Stimulated activated CD8-positive, alpha-beta memory T cell treated with anti-CD3 and anti-CD28 coated beads, Interleukin-7, amount 100 ng/mL, for 4 hours (primary cell): ENCODE measurements at regions not wholly inside any gene's neighbourhood (a gene's known extent, or its start where the extent isn't known, plus 50 kb on each side); places are given as distances from the start of the nearest gene placed in this dataset.
"Not testable (repeated sequence)": the region's sequence is repeated elsewhere in the genome, so short reads cannot be mapped to it uniquely, and the experiment has no call there.

ENCODE experiments used
- DNase-seq, 2 donors: peaks; one replicate each; pipeline ENCODE4 v3.0.0-alpha.2; 2020; ENCODE audit warnings: low read depth in 2 of 2

DNA sequence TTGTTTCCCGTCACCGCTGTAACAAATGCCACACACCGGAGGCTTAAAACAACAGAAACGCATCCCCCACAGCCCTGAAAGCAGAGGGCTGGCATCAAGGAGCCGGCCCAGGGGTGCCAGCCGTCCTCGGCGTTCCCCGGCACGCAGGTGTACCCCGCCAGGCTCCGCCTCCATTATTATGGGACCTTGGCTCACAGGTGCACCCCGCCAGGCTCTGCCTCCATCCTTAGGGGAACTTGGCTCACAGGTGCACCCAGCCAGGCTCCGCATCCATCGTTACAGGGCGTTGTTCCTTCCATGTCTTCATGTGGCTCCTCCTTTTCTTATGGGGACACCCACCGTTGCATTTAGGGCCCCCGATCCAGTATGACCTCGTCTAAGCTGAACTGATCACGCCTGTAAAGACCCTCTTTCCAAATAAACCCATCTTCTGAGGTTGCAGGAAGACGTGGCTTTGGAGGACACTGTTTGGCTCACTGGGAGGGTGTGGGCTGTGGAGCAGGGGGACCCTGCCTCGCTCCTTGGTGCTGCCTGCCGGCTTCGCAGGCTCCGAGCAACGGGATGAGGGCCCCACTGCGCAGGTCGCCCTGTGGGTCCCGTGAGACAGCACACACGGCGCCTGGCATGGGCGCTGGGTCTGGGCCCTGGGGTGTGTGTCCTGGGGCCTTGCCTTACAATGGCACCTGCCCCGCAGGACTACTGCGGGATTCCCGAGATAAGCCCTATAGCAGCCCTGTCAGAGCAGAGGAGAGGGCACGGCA lies 154.9 kb upstream of the ZNF469 start:
- not testable (repeated sequence) for DNase-seq

DNA sequence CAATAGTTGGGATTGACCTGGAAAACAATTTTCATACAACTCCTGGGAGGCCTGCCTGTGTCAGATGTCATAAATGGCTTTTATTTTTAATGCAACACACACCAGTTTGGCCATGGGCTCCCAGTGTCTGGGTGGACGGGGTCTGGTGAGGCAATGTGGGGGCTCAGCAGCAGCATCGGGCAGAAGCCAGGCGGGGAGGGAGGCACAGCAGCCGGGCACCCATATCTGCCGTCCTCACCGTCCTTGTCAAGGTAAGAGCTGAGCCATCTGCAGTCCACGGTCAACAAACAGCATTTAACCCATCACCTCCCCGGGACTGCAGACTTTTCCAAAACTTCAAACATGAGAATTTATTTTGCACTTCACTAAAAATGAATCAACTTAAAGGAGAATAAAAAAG lies 154.0 kb upstream of the ZNF469 start:
- not testable (repeated sequence) for DNase-seq

DNA sequence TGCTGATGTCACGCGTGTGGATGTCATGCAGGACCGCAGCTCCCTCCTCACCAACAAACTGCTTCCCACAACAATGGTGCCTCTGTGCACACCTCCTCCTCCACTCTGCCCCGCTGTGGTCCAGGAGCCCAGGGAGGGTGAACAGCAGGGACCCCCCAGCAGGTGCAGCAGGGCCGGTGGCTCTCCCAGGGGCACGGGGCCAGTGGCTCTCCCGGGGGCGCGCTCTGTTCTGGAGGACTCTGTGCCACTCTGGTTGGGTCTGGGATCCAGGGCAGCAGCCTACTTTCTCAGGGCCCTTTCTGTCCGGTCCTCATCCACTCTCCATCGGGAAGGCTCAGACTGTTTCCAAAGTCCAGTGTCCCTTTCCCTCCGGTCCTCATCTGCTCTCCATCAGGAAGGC lies 153.0 kb upstream of the ZNF469 start:
- DNase-seq: not testable (repeated sequence)

DNA sequence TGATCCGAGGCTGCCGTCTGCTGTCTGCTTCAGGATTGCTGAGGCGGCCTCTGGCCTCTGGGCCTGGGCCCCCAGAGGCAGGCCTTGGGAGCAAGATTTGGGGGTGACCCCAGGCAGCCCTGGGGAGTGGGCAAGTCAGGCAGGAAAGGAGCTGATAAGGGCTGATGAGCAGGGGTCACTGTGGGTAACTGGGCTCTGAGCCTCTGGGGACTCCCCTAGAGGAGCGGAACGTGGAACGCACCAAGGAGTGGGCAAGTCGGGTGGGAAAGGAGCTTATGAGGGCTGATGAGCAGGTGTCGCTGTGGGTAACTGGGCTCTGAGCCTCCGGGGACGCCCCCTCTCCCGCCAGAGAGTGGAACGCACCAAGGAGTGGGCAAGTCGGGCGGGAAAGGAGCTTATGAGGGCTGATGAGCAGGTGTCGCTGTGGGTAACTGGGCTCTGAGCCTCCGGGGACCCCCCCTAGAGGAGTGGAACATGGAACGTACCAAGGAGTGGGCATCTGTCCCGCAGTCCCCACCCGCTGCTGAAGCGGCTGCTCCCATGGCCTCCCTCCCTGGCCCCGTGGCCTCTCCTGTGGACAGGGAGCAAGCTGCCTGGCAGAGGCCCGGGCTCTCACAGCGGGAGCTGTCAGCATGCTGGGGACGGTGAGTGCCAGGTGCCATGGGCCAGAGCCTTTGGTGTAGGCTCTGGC lies 152.3 kb upstream of the ZNF469 start:
- DNase-seq: not testable (repeated sequence)

DNA sequence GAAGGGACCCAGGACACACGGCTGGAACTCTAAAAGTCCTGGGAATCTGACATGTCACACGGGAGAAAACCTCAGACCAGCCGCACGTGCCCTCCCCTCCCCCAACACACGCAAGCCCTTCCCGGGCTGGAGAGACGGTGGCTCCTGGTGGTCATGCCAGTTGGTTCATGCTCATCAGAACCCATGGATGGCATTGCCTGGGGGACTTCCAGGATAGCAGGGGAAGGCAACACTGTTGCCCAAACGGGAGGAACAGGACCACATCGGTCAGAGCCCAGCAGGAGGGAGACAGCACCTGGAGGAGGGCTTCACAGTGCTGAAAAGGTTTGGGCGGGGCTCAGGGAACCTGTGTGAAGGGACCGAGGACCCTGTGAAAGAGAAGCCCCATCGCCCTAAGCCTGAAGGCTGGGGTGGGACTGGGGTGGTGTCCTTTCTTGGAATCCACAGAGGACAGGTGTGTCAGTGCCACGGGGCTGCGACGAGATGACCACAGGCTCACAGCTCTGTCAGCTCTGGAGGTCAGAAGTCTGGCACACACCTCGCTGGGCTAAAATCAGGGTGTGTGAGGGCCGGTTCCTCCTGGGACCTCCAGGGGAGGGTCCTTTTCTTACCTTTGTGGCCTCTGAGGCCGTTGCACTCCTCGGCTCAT lies 151.7 kb upstream of the ZNF469 start:
- DNase-seq: not testable (repeated sequence)

DNA sequence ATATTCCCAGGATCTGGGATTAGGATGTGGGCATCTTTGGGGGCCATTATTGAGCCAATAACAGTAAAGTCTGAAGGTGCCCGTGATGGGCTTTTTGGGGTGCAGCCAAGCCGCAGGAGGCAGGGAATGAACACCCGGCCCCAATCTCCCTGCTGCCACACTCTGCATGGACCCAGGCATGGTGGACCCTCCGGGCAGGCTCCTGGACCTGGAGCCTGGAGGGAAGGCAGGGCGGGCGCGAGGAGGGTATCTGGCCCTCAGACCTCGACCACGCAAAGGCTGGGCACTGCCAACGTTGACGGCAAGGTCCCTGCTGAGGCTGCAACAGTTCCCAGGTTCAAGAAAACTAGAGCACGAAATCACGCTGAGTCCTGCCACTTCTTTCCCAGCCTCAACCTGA lies 150.9 kb upstream of the ZNF469 start:
- DNase-seq: not testable (repeated sequence)

DNA sequence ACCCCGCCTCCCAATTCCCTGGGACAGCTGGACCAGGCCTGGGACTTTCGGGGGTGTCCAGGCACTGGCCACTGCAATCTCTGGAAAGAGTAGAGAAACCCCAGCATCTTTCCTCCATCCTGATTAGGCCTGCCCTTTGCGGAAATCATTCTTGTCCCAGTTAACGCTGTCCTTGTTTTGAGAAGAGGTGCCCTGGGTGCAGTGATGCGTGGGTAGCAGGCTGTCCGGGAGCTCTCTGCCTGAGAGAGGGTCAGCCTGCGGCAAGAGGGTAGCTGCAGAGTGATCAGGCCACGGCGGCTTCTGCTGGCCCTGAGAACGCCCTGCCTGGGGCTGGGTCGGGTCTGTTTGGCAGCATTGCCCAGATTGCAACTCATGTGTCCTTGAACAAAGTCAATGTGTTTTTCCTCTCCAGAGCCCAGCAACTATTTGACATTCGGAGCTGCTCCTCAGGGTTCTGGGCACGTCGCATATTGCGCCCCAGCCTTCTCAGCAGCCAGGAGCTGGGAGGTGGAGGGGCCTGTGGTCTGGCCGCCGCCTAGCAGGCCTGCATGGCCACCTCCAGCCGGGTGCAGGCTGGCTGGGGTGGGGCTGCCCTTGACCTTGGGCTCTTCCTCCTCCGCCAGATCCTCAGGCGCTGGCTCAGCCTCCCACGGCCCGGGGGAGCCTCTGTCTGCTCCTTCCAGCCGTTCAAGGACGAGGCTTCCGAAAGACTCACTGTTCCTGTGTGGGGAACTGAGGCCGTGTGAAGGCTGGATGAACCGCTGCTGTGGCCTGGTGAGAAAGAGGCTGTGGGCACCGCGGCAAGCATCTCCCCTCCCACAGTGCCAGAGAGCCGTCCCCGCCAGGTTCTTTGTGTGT lies 150.1 kb upstream of the ZNF469 start:
- not testable (repeated sequence) for DNase-seq

DNA sequence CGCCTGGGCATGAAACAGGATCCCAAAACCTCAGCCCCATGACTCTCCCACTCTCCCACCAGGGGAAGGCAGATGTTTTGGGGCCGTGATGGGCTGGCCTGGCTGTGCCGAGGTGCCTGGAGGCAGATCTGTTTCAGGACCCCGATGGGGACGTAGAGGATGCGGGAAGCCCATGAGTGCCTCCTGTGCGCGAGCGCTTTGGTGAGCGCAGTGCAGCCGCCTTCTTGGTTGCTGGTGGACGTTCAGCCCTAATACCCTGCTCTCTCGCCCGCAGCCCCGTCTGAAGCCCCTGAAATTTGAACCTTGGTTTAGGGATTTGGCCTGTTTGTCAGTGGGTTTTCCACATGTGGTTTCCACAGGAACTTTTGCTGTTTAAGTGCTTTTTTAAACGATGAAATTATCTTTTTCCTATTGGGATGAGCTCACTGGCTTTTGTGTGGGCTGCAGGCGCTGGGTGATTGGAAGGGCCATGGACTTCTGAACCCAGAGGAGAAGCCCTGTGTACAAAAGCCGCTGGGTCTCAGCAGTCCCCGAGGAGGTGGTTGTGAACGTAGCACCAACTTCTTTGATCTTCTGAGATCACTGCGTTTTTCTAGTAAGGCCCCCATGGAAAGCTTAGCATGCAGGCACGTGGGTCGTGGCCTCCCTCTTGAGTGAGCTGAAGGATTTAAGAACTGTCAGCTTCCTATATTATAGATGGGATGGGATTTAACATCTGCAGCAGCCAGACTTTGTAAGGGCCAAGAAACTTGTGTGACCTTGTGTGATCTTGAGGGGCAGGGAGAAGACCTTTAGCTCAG lies 148.9 kb upstream of the ZNF469 start:
- not testable (repeated sequence) for DNase-seq

DNA sequence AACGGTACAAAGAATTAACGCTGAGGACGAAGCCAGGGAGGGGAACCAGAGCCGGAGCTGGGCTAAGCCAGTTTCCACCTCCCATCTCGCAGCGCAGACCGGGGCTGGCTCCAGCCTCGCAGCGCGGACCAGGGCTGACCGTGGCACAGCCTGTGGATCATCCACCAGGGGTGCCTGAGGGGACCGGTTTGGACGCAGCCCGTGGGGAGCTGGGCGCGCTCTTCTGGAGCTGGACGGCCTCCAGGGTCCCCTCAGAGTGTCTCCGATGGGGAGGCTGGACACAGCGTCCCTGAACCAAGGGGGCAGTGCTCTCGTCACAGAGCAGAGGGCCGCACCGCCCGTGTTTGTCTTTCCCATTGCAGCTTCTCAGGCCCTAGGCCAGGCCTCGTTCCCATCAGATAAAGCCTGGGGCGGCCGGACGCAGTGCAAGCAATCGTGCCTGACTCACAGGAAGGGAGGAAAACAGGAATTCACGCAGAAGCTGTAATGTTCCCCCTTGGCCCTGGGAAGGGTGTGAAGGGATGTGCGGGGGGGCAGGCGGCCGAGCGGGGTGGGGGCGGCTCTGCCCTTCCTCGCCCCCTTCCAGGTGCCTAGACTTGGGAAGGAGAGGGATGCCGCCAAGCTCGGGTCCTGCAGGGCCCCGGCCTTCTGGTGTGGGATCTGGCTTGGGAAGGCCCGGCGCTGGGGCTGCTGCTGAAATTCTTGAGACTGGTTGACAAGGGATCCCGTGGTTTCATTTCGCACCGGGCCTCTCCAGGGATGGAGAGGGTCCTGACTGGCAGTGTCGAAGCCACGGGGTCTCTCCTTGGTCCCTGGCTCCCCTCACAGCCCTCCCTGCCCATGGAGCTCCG lies 148.1 kb upstream of the ZNF469 start:
- DNase-seq: not testable (repeated sequence)

DNA sequence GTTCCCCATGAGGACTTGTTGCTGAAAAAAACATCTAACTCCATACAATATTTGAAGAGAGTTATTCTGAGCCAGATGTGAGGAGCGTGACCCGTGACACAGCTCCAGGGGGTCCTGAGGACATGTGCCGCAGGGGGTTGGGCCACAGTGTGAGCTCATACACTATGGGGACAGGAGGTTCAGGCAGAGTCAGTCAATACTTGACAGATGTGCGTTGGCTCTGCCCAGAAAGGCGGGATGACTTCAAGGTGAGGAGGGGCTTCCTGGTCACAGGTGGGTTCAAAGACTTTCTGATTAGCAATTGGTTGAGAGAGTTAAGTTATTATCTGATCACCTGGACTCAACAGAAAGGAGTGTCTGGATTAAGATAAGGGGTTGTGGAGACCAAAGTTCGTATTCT lies 147.1 kb upstream of the ZNF469 start:
- not testable (repeated sequence) for DNase-seq

DNA sequence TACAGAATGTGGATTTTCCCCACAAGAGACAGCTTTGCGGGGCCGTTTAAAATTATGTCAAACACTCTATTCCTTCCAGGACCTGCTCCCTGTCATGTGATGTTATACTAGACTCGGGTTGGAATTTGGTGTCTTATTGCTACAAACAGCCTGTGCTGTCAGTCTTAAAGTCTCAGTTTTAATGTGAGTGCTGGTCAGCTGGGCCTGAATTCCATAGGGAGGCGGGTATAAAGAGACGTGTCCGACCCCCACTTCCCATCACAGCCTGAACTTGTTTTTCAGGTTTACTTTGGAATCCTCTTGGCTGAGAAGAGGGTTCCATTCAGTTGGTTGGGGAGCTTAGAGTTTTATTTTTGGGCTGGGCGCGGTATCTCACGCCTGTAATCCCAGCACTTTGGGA lies 146.5 kb upstream of the ZNF469 start:
- not testable (repeated sequence) for DNase-seq

DNA sequence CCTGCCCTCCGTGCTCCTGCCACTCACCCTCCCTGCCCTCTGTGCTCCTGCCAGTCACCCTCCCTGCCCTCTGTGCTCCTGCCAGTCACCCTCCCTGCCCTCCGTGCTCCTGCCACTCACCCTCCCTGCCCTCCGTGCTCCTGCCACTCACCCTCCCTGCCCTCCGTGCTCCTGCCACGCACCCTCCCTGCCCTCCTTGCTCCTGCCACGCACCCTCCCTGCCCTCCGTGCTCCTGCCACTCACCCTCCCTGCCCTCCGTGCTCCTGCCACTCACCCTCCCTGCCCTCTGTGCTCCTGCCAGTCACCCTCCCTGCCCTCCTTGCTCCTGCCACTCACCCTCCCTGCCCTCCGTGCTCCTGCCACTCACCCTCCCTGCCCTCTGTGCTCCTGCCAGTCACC lies 145.4 kb upstream of the ZNF469 start:
- not testable (repeated sequence) for DNase-seq

DNA sequence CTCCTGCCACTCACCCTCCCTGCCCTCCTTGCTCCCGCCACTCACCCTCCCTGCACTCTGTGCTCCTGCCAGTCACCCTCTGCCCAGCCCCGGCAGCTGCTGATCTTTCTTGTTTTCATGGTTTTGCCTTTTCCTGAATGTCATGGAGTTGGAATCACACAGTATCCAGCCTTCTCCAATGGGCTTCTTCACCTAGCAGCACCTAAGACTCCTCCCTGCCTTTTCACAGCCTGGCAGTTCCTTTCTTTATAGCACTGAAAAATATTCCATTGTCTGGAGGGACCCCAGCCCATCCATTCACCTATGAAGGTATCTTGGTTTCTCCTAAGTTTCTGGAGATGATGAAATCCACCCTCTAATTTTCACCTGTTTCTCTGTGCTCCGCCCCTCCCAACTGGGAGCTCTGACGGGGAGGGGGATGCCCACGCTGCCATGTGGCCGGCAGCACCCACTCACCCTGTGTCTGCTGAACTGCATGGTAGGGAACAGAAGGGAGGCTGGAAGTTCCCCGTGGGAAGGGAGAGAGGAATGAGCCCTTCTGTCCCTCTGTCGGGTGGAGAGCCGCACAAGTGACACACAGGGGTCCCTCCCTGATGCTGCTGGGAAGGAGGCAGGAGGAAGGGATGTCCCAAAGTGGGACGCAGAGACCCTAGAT lies 144.9 kb upstream of the ZNF469 start:
- DNase-seq: not testable (repeated sequence)

DNA sequence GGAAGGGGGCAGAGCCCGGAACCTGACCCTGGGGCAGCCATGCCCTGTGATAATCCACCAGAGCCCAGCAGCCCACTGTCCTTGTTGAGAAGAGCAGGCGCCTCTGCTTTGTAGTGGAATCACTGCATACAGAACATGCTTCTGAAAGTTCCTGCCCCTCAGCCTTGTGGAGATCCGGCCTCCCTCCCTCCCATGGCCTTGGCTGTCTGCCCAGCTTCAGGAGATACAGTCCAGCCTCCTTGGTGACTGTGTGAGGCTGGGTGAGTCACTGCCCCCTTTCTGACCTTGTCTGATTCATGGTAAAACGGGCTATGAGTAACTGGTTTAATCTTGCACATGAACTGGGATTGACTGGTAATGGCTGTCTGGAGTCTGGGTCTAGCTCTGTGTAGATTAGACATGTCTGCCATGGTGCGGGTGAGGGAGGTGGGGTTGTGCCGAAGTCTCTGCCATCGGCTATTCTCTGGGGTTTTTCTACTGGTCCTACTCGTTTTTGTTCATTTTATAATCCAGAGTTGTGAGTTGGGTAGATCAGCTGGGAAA lies 144.0 kb upstream of the ZNF469 start:
- DNase-seq: peak in 1 of 2 donors; percentile 3

DNA sequence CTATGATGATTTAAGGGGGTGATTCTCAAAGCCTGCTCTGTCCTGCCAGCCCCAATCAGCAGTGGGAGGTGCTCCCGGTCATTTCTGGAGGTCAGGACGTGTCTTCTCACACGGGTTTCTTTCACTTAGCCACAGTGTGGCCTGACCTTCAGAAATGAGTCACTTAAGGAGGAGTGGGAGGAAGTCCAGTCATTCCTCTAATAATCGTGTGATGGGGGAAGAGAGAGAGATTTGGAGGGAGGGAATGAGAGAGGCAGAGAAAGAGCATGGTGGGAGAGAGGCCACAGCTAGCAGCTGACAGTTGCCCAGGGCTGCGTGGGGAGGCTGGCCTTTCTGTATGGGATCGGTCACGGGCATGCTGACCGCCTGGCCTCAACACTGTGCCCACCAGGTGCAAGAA lies 142.6 kb upstream of the ZNF469 start:
- not testable (repeated sequence) for DNase-seq

DNA sequence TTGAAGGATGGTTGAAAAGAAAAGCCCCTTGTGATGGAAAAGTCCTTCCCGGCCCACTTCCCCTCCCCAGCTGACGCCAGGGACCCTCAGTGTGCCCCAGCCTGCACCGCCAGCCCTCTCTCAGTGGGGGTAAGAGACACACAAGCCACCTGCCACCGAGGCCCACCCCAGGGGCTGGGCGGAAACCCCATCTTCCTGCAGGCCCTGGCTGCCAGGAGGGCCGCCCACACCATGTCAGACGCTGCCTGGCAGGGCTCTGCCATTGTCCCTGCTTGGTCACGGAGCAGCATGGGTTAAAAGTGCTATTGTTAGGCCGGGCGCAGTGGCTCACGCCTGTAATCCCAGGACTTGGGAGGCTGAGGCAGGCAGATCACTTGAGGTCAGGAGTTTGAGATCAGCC lies 142.0 kb upstream of the ZNF469 start:
- DNase-seq: not testable (repeated sequence)

DNA sequence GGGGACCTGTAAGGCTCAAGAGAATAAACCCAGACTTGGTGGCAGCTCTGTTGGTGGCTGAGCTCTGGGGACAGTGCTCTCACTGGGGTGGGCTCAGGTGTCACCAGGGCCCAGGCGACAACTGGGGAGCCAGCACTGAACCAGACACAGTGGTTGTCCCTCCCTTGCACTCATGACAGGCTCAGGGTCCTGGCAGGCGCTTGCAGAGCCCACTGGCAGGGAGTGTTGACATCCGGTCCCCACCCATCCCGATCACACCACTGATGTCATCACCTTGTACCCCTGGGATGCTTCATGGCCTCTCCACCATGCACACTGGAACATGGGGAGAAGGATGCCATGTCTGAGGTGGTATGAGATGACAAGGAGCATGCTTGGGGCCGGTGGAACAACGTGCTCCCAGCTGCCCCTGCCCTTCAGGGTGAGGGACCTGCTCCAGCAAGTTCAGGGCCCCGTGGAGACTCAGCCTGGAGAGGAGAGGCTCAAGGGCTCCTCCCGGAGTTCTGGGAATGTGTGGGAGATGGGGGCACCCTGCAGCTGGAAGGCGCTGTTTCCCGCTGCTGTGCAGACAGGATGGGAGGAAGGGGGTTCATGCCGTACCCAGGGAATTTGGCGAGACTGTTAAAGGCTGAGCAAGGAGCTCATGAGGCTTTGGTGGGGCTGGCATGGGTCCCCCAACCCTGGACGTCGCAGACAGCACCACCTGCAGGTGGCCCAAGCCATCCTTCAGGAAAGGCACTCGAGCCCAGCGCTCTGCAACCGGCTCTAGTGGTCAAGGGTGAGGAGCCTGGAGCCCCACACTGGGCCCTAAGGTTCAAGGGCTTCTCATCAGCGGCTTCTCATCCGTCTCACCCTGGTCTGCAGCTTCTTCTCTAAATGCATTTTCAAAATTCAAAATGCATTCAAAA lies 141.1 kb upstream of the ZNF469 start:
- not testable (repeated sequence) for DNase-seq
